Smooth muscle cell (in vitro differentiated cells): ENCODE measurements at regions not wholly inside any gene's neighbourhood (a gene's known extent, or its start where the extent isn't known, plus 50 kb on each side); places are given as distances from the start of the nearest gene placed in this dataset.

Experiments used
- DNase-seq: peaks from one replicate; lab custom pipeline; 2025; ENCODE audit not compliant: unreplicated experiment; lab: John Stamatoyannopoulos, UW
- H2AFZ ChIP-seq: fragments of 200-600 bp; sonication (generic); 2 replicates; pipeline ENCODE4 v1.6.0; 2016; ENCODE audit warnings: antibody characterized with exemption, low read depth, mild to moderate bottlenecking
- H3F3A ChIP-seq: fragments of 200-600 bp; sonication (generic); 2 replicates; pipeline ENCODE4 v1.6.0; 2017; ENCODE audit warnings: antibody characterized with exemption, low read depth
- H3K27ac ChIP-seq: fragments of 200-600 bp; sonication (generic); 2 replicates; pipeline ENCODE4 v1.5.1; 2016; ENCODE audit warnings: low read depth, mild to moderate bottlenecking
- H3K27me3 ChIP-seq: fragments of 200-600 bp; sonication (generic); 2 replicates; pipeline ENCODE4 v1.6.1; 2016; ENCODE audit warnings: low read depth, mild to moderate bottlenecking
- H3K36me3 ChIP-seq: fragments of 200-600 bp; sonication (generic); 2 replicates; pipeline ENCODE4 v1.5.1; 2016; ENCODE audit warnings: low read depth
- H3K4me1 ChIP-seq: fragments of 200-600 bp; sonication (generic); 2 replicates; pipeline ENCODE4 v1.5.1; 2016; ENCODE audit warnings: low read depth
- H3K4me2 ChIP-seq: fragments of 200-600 bp; sonication (generic); 2 replicates; pipeline ENCODE4 v1.6.0; 2016; ENCODE audit warnings: mild to moderate bottlenecking
- H3K4me3 ChIP-seq: fragments of 200-600 bp; sonication (generic); 2 replicates; pipeline ENCODE4 v1.5.1; 2016; ENCODE audit warnings: mild to moderate bottlenecking
- H3K79me2 ChIP-seq: fragments of 200-600 bp; sonication (generic); 2 replicates; pipeline ENCODE4 v1.6.0; 2016; ENCODE audit warnings: low read depth, mild to moderate bottlenecking
- H3K9ac ChIP-seq: fragments of 200-600 bp; sonication (generic); 2 replicates; pipeline ENCODE4 v1.6.0; 2016; ENCODE audit warnings: low read depth
- H3K9me3 ChIP-seq: fragments of 200-600 bp; sonication (generic); replicated peaks from 2 replicates; pipeline ENCODE4 v1.5.1; 2016; ENCODE audit warnings: low read depth
- H4K20me1 ChIP-seq: fragments of 200-600 bp; sonication (generic); 2 replicates; pipeline ENCODE4 v1.6.0; 2016; ENCODE audit warnings: low read depth
- CTCF ChIP-seq: fragments of 200-600 bp; sonication (generic); IDR thresholded peaks from 2 replicates; pipeline ENCODE4 v1.5.1; 2017; ENCODE audit warnings: borderline replicate concordance, mild to moderate bottlenecking, antibody characterized with exemption; ENCODE audit not compliant: insufficient read depth, poor library complexity, severe bottlenecking
- WGBS: methylation state at CpG from one replicate; pipeline ENCODE4 v1.1.7; 2016; ENCODE audit warnings: low lambda C conversion rate; 5-methylcytosine and 5-hydroxymethylcytosine counted together

GRCh38 chr3:13188975-13189374 lies 115.7 kb upstream of the IQSEC1 start:
- no peaks in the 10 kb centered on the region for H3F3A ChIP-seq
- H3K27ac ChIP-seq = peak overlapping the region; percentile 10
- H4K20me1 ChIP-seq = no peaks in the 10 kb centered on the region
- no peak for TF ChIP-seq CTCF
- H3K4me1 ChIP-seq = peaks cover 12% of the 10 kb centered on the region
- no peak for DNase-seq
- H3K4me2 ChIP-seq = peak overlapping the region; percentile 40
- H3K27me3 ChIP-seq = no peaks in the 10 kb centered on the region
- 100% methylated on average over 1 of the region's 1 CpG for WGBS
- H3K4me3 ChIP-seq = no peak overlapping the region
- H3K9me3 ChIP-seq = no peaks in the 10 kb centered on the region
- H3K36me3 ChIP-seq = no peaks in the 10 kb centered on the region
- H3K9ac ChIP-seq = no peak overlapping the region
- no peaks in the 10 kb centered on the region for H3K79me2 ChIP-seq
- H2AFZ ChIP-seq = no peak overlapping the region

GRCh38 chr3:13188181-13188779 lies 115.1 kb upstream of the IQSEC1 start:
- DNase-seq = no peak
- 90% methylated on average over 4 of the region's 4 CpGs for WGBS
- Histone ChIP-seq H4K20me1 (no peaks in the 10 kb centered on the region), H3K79me2 (no peaks in the 10 kb centered on the region), H3K27me3 (no peaks in the 10 kb centered on the region), H2AFZ (no peak overlapping the region), H3K9me3 (no peaks in the 10 kb centered on the region), H3K4me3 (no peak overlapping the region), H3F3A (no peaks in the 10 kb centered on the region), H3K4me2 (no peak overlapping the region), H3K4me1 (peaks cover 12% of the 10 kb centered on the region), H3K36me3 (no peaks in the 10 kb centered on the region), H3K9ac (no peak overlapping the region), H3K27ac (no peak overlapping the region)
- no peak for TF ChIP-seq CTCF

GRCh38 chr3:13187593-13187992 lies 114.4 kb upstream of the IQSEC1 start:
- H3K4me1 ChIP-seq = peaks cover 8% of the 10 kb centered on the region
- H3K4me3 ChIP-seq = no peak overlapping the region
- no peaks in the 10 kb centered on the region for H3K79me2 ChIP-seq
- no peaks in the 10 kb centered on the region for H4K20me1 ChIP-seq
- H3K27me3 ChIP-seq = no peaks in the 10 kb centered on the region
- H3K27ac ChIP-seq = no peak overlapping the region
- no peak overlapping the region for H3K9ac ChIP-seq
- no peaks in the 10 kb centered on the region for H3K36me3 ChIP-seq
- no peak for TF ChIP-seq CTCF
- no peaks in the 10 kb centered on the region for H3K9me3 ChIP-seq
- no peaks in the 10 kb centered on the region for H3F3A ChIP-seq
- no peak for DNase-seq
- no peak overlapping the region for H3K4me2 ChIP-seq
- 93% methylated on average over 2 of the region's 2 CpGs for WGBS
- no peak overlapping the region for H2AFZ ChIP-seq

GRCh38 chr3:13186435-13186815 lies 113.2 kb upstream of the IQSEC1 start:
- no peaks in the 10 kb centered on the region for H3K36me3 ChIP-seq
- no peak for DNase-seq
- no peak overlapping the region for H2AFZ ChIP-seq
- peak overlapping the region; percentile 8 for H3K4me2 ChIP-seq
- no peaks in the 10 kb centered on the region for H4K20me1 ChIP-seq
- H3F3A ChIP-seq = no peaks in the 10 kb centered on the region
- no peaks in the 10 kb centered on the region for H3K9me3 ChIP-seq
- WGBS = 64% methylated on average over 9 of the region's 9 CpGs
- H3K9ac ChIP-seq = no peak overlapping the region
- no peak for TF ChIP-seq CTCF
- no peaks in the 10 kb centered on the region for H3K79me2 ChIP-seq
- no peak overlapping the region for H3K4me3 ChIP-seq
- H3K4me1 ChIP-seq = peaks cover 8% of the 10 kb centered on the region
- H3K27ac ChIP-seq = no peak overlapping the region
- H3K27me3 ChIP-seq = no peaks in the 10 kb centered on the region
